ENCODE measurements at regions not wholly inside any gene's neighbourhood (a gene's known extent, or its start where the extent isn't known, plus 50 kb on each side); places are given as distances from the start of the nearest gene placed in this dataset.

- peak; percentile 21 to 35 (median 23) for DNase-seq (ENCODE audit: low read depth in 3 of 3)
Measured at GRCh38 chr3:182683453-182683852, 109.9 kb upstream of the ATP11B start.

- no peak for DNase-seq (ENCODE audit: low read depth in 3 of 3)
Measured at GRCh38 chr3:182683858-182684257, 109.4 kb upstream of the ATP11B start.

- DNase-seq (ENCODE audit: low read depth in 3 of 3): no peak
Measured at GRCh38 chr3:182686033-182686886, 107.0 kb upstream of the ATP11B start.

- no peak for DNase-seq (ENCODE audit: low read depth in 3 of 3)
Measured at GRCh38 chr3:182690172-182690571, 103.1 kb upstream of the ATP11B start.

- DNase-seq (ENCODE audit: low read depth in 3 of 3): no peak
Measured at GRCh38 chr3:182692021-182692420, 101.3 kb upstream of the ATP11B start.

- no peak for DNase-seq (ENCODE audit: low read depth in 3 of 3)
Measured at GRCh38 chr3:182692695-182693094, 100.6 kb upstream of the ATP11B start.

GRCh38 chr3:182693723-182694122 lies 99.6 kb upstream of the ATP11B start:
- no peak for DNase-seq (ENCODE audit: low read depth in 3 of 3)

GRCh38 chr3:182696916-182697315 lies 96.4 kb upstream of the ATP11B start:
- DNase-seq (ENCODE audit: low read depth in 3 of 3): no peak

GRCh38 chr3:182697345-182697919 lies 95.9 kb upstream of the ATP11B start:
- DNase-seq (ENCODE audit: low read depth in 3 of 3): no peak

- no peak for DNase-seq (ENCODE audit: low read depth in 3 of 3)
Measured at GRCh38 chr3:182698078-182698477, 95.2 kb upstream of the ATP11B start.

- no peak for DNase-seq (ENCODE audit: low read depth in 3 of 3)
Measured at GRCh38 chr3:182699550-182700170, 93.6 kb upstream of the ATP11B start.

- no peak for DNase-seq (ENCODE audit: low read depth in 3 of 3)
Measured at GRCh38 chr3:182702216-182702615, 91.1 kb upstream of the ATP11B start.

GRCh38 chr3:182703233-182703632 lies 90.1 kb upstream of the ATP11B start:
- no peak for DNase-seq (ENCODE audit: low read depth in 3 of 3)

- DNase-seq (ENCODE audit: low read depth in 3 of 3): no peak
Measured at GRCh38 chr3:182704926-182705325, 88.4 kb upstream of the ATP11B start.

GRCh38 chr3:182708810-182709209 lies 84.5 kb upstream of the ATP11B start:
- no peak for DNase-seq (ENCODE audit: low read depth in 3 of 3)

GRCh38 chr3:182709306-182709705 lies 84.0 kb upstream of the ATP11B start:
- no peak for DNase-seq (ENCODE audit: low read depth in 3 of 3)

GRCh38 chr3:182710557-182711157 lies 82.6 kb upstream of the ATP11B start:
- no peak for DNase-seq (ENCODE audit: low read depth in 3 of 3)

- DNase-seq (ENCODE audit: low read depth in 3 of 3): no peak
Measured at GRCh38 chr3:182711261-182711683, 82.0 kb upstream of the ATP11B start.

- no peak for DNase-seq (ENCODE audit: low read depth in 3 of 3)
Measured at GRCh38 chr3:182711853-182712252, 81.5 kb upstream of the ATP11B start.

- DNase-seq (ENCODE audit: low read depth in 3 of 3): no peak
Measured at GRCh38 chr3:182713111-182713510, 80.2 kb upstream of the ATP11B start.

GRCh38 chr3:182713743-182714517 lies 79.4 kb upstream of the ATP11B start:
- no peak for DNase-seq (ENCODE audit: low read depth in 3 of 3)

GRCh38 chr3:182715006-182715405 lies 78.3 kb upstream of the ATP11B start:
- DNase-seq (ENCODE audit: low read depth in 3 of 3): no peak

Data from stimulated activated CD4-positive, alpha-beta T cell treated with anti-CD3 and anti-CD28 coated beads, TNF-alpha, amount 100 ng/mL, for 4 hours (primary cell).